ENCODE measurements at regions not wholly inside any gene's neighbourhood (a gene's known extent, or its start where the extent isn't known, plus 50 kb on each side); places are given as distances from the start of the nearest gene placed in this dataset.

- Histone ChIP-seq H3K27ac (no peak overlapping the region), H3K36me3 (no peaks in the 10 kb centered on the region), H3K4me3 (no peak overlapping the region), H3K27me3 (no peaks in the 10 kb centered on the region), H3K9me3 (ENCODE audit: low read depth) (no peaks in the 10 kb centered on the region), H3K4me1 (ENCODE audit: low read depth) (no peaks in the 10 kb centered on the region)
- TF ChIP-seq CTCF (IDR thresholded peaks at IDR 0.05; ENCODE audit: low read depth, low read length): no peak
- DNase-seq (ENCODE audit: low read depth in 1 of 2, low spot score in 1 of 2): no peak
Measured at GRCh38 chr5:167528651-167529050, 762.8 kb upstream of the WWC1 start.

- DNase-seq (ENCODE audit: low read depth in 1 of 2, low spot score in 1 of 2): no peak
- Histone ChIP-seq H3K4me1 (ENCODE audit: low read depth) (no peaks in the 10 kb centered on the region), H3K27me3 (no peaks in the 10 kb centered on the region), H3K9me3 (ENCODE audit: low read depth) (no peaks in the 10 kb centered on the region), H3K27ac (no peak overlapping the region), H3K36me3 (no peaks in the 10 kb centered on the region), H3K4me3 (no peak overlapping the region)
- TF ChIP-seq CTCF (IDR thresholded peaks at IDR 0.05; ENCODE audit: low read depth, low read length): no peak
Measured at GRCh38 chr5:167530548-167530947, 760.9 kb upstream of the WWC1 start.

GRCh38 chr5:167533814-167534795 lies 757.3 kb upstream of the WWC1 start:
- Histone ChIP-seq H3K27ac (no peak overlapping the region), H3K36me3 (no peaks in the 10 kb centered on the region), H3K9me3 (ENCODE audit: low read depth) (no peaks in the 10 kb centered on the region), H3K4me1 (ENCODE audit: low read depth) (no peaks in the 10 kb centered on the region), H3K4me3 (no peak overlapping the region), H3K27me3 (no peaks in the 10 kb centered on the region)
- no peak for DNase-seq (ENCODE audit: low read depth in 1 of 2, low spot score in 1 of 2)
- TF ChIP-seq CTCF (IDR thresholded peaks at IDR 0.05; ENCODE audit: low read depth, low read length): no peak

GRCh38 chr5:167539747-167540146 lies 751.7 kb upstream of the WWC1 start:
- no peak for DNase-seq (ENCODE audit: low read depth in 1 of 2, low spot score in 1 of 2)
- no peak for TF ChIP-seq CTCF (IDR thresholded peaks at IDR 0.05; ENCODE audit: low read depth, low read length)
- no peak overlapping the region for H3K27ac ChIP-seq
- H3K4me1 ChIP-seq (ENCODE audit: low read depth): no peaks in the 10 kb centered on the region
- no peak overlapping the region for H3K4me3 ChIP-seq
- H3K27me3 ChIP-seq: no peaks in the 10 kb centered on the region
- no peaks in the 10 kb centered on the region for H3K9me3 ChIP-seq (ENCODE audit: low read depth)
- H3K36me3 ChIP-seq: no peaks in the 10 kb centered on the region

GRCh38 chr5:167546270-167546669 lies 745.2 kb upstream of the WWC1 start:
- H3K27ac ChIP-seq: no peak overlapping the region
- H3K36me3 ChIP-seq: no peaks in the 10 kb centered on the region
- no peak for DNase-seq (ENCODE audit: low read depth in 1 of 2, low spot score in 1 of 2)
- no peak for TF ChIP-seq CTCF (IDR thresholded peaks at IDR 0.05; ENCODE audit: low read depth, low read length)
- no peaks in the 10 kb centered on the region for H3K9me3 ChIP-seq (ENCODE audit: low read depth)
- no peaks in the 10 kb centered on the region for H3K4me1 ChIP-seq (ENCODE audit: low read depth)
- H3K4me3 ChIP-seq: no peak overlapping the region
- H3K27me3 ChIP-seq: peaks cover 4% of the 10 kb centered on the region

All from cardiac muscle cell (in vitro differentiated cells and primary cell).